DMS153 (cell line): ENCODE measurements at regions not wholly inside any gene's neighbourhood (a gene's known extent, or its start where the extent isn't known, plus 50 kb on each side); places are given as distances from the start of the nearest gene placed in this dataset.
"Not testable (repeated sequence)": the region's sequence is repeated elsewhere in the genome, so short reads cannot be mapped to it uniquely, and the experiment has no call there.

Source experiments
- DNase-seq: peaks from one replicate; lab custom pipeline; 2025; lab: John Stamatoyannopoulos, UW

GRCh38 chr7:76716551-76716950 is 89.5 kb upstream of the POMZP3 start:
- not testable (repeated sequence) for DNase-seq

GRCh38 chr7:76712926-76713325 is 85.8 kb upstream of the POMZP3 start:
- not testable (repeated sequence) for DNase-seq

DNA sequence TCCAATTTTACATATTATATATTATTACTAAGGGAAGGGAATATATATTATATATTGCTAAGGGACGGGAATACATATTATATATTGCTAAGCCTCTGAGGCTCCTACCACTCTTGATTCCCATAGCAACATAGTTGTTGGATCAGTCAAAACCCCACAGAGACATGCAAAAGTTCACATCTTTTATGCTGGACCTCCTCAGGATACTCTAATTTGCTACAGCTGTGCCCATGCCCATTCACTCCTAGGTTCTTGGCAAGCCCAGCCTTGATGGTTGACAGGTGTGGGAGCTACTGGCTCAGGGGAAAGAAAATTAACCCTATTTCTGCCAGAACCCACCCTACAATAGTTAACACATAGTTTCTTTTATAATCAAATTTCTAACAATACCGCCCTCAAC is 84.6 kb upstream of the POMZP3 start:
- not testable (repeated sequence) for DNase-seq

DNA sequence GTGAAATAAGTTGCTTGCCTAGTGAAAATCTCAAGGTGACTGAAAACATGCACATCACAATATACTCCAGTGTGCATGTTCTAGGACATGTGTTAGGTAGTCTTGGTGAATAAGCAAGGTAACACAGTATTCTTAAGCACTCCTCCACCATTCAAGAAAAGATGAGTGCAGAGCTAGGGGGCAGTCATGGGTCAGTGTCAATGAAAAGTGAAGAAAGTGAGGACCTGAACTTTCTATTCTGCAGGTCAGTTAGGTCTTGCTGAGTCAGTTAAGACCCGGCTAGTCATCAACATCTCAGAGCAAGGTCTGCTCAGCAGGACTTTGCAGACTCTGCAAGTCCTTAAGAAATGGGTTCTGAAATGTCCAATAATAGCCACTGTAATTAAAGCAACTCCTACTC is 82.6 kb upstream of the POMZP3 start:
- not testable (repeated sequence) for DNase-seq

GRCh38 chr7:76708446-76708845 is 81.4 kb upstream of the POMZP3 start:
- not testable (repeated sequence) for DNase-seq

DNA sequence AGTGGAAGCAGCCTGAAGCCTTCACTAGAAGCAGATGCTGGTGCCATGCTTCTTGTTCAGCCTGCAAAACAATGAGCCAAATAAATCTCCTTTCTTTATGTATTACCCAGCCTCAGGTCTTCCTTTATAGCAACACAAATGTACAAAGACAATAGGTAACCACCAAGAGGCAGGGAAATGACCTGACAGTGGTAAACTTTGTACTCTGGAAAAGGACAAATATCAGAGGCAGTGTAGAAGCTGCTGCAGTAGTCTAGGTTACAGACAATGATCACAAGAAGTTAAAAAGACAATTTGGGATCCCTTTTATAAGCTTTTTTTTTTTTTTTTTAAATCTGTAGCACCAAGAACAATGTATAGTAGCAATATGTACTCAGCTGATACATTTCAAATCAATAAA is 76.7 kb upstream of the POMZP3 start:
- DNase-seq: not testable (repeated sequence)

GRCh38 chr7:76686277-76686676 is 59.2 kb upstream of the POMZP3 start:
- DNase-seq: not testable (repeated sequence)

DNA sequence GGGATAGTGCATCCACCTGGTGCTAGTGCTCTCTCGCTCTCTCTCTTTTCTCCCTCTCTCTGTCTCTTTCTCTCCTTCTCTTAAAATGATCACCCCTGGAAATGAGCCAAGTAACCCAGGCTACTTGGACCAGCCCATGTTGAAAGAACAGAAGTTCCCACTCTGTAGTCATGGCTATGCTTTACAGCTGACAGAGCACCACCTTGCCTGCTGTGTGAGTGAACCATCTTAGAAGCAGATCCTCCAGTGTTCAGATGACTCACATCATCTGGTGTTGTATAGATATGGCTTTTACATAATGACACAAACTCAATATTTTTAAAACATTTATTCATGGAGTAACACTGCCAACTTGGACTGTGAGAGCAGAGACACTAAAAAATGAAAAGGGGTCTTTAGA is 57.7 kb upstream of the POMZP3 start:
- not testable (repeated sequence) for DNase-seq

- DNase-seq: not testable (repeated sequence)
Measured at GRCh38 chr7:76683631-76684030, 56.6 kb upstream of the POMZP3 start.

DNA sequence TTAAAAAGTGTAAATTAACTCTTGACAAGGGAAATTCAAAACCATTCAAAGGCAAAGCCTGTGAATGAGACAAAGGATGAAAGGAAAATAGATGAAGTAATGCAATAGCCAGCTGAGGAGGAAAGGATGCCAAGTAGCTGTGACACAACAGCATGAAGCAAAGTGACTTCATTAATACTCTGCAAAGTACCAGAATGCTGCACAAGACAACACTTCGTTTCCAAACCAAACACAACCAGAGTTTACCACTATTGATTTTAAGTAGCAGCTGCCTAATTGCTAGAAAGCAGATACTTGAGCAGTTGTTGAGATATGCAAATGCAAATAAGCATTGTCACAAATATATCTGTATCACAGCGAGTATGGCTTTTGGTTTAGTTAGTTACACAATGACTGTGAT is 54.7 kb upstream of the POMZP3 start:
- peak; percentile 41 for DNase-seq

GRCh38 chr7:76679174-76679573 is 52.1 kb upstream of the POMZP3 start:
- peak; percentile 4 for DNase-seq

DNA sequence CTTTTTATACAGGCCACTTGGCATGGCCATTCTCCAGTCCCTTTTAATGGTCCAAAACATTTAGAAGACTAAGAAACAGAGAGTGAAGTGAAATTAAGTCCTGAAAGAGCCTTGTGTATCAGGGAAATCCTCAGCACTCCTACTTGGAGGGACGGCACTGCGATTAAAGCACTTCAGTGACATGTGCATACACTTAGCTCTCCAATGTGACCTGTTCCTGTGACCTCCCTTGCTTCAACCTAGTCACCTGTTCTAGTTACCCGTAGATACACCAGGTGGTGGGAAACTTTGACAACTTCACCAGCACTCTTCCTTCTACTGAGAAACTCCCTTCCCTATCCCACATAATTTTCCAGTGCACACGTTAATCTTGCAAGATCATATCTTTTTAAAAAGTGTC is 51.4 kb upstream of the POMZP3 start:
- DNase-seq: not testable (repeated sequence)

GRCh38 chr7:76676890-76677289 is 49.8 kb upstream of the POMZP3 start:
- not testable (repeated sequence) for DNase-seq
